Fibroblast of lung (primary cell): ENCODE measurements at regions not wholly inside any gene's neighbourhood (a gene's known extent, or its start where the extent isn't known, plus 50 kb on each side); places are given as distances from the start of the nearest gene placed in this dataset.

ENCODE experiments used
- DNase-seq, 2 donors: peaks; one replicate each; pipeline versions ENCODE4 v3.0.0 to v3.0.0-alpha.2; 2010; ENCODE audit warnings: low read depth in 2 of 2
- H2AFZ ChIP-seq: 2 replicates; pipeline ENCODE4 v1.5.1; 2012; ENCODE audit warnings: low read length, control low read depth, inconsistent platforms
- H3K27ac ChIP-seq: 2 replicates; pipeline ENCODE4 v1.5.1; 2011; ENCODE audit warnings: low read length, control low read depth; ENCODE audit not compliant: insufficient read depth
- H3K27me3 ChIP-seq: 2 replicates; pipeline ENCODE4 v1.5.1; 2011; ENCODE audit warnings: mild to moderate bottlenecking, low read length; ENCODE audit not compliant: control insufficient read depth, insufficient read depth
- H3K36me3 ChIP-seq: 2 replicates; pipeline ENCODE4 v1.5.1; 2011; ENCODE audit warnings: low read length; ENCODE audit not compliant: control insufficient read depth, insufficient read depth
- H3K4me1 ChIP-seq: 2 replicates; pipeline ENCODE4 v1.5.1; 2011; ENCODE audit warnings: low read length; ENCODE audit not compliant: control insufficient read depth, insufficient read depth; ENCODE audit errors: extremely low read depth
- H3K4me2 ChIP-seq: 2 replicates; pipeline ENCODE4 v1.5.1; 2011; ENCODE audit warnings: low read length, control low read depth; ENCODE audit not compliant: insufficient read depth; ENCODE audit errors: extremely low read depth
- H3K4me3 ChIP-seq, 4 experiments: fragments of 200-600 bp in 1 of 4; sonication (generic) in 1 of 4; replicated peaks in 1 of 4; 2 replicates each; pipeline ENCODE4 v1.5.1; 2011 to 2016; ENCODE audit warnings: low read length in 4 of 4, low read depth in 3 of 4, mild to moderate bottlenecking in 3 of 4, control low read depth in 2 of 4, inconsistent platforms in 1 of 4, mixed read lengths in 1 of 4; ENCODE audit not compliant: insufficient read depth in 1 of 4; ENCODE audit errors: control extremely low read depth in 1 of 4
- H3K79me2 ChIP-seq: 2 replicates; pipeline ENCODE4 v1.5.1; 2012; ENCODE audit warnings: mild to moderate bottlenecking, low read length, inconsistent platforms; ENCODE audit not compliant: control insufficient read depth, insufficient read depth
- H3K9ac ChIP-seq: 2 replicates; pipeline ENCODE4 v1.5.1; 2011; ENCODE audit warnings: mild to moderate bottlenecking, low read length, control low read depth; ENCODE audit not compliant: insufficient read depth
- H3K9me3 ChIP-seq: 2 replicates; pipeline ENCODE4 v1.5.1; 2012; ENCODE audit warnings: low read depth, low read length; ENCODE audit not compliant: control insufficient read depth, insufficient read depth
- H4K20me1 ChIP-seq: 2 replicates; pipeline ENCODE4 v1.5.1; 2011; ENCODE audit warnings: low read length; ENCODE audit not compliant: control insufficient read depth, insufficient read depth; ENCODE audit errors: extremely low read depth
- EZH2 ChIP-seq: IDR thresholded peaks from 2 replicates; pipeline ENCODE4 v1.5.1; 2012; ENCODE audit warnings: low read length, control low read depth, mild to moderate bottlenecking; ENCODE audit errors: missing control alignments
- TF ChIP-seq, protein P1 (sequence below), 2 donors: IDR thresholded peaks in 1 of 2; conservative IDR thresholded peaks in 1 of 2; 1 replicate in 1 of 2; 2 replicates in 1 of 2; pipeline ENCODE4 v1.5.1; 2011 to 2012; ENCODE audit warnings: low read length in 2 of 2, control low read depth in 1 of 2, inconsistent platforms in 1 of 2, low read depth in 1 of 2, mild to moderate bottlenecking in 1 of 2

- H3K36me3 ChIP-seq, result no peaks in the 10 kb centered on the region
- peaks cover 6% of the 10 kb centered on the region for H3K4me1 ChIP-seq
- H3K4me3 ChIP-seq, result no peak overlapping the region
- no peaks in the 10 kb centered on the region for H4K20me1 ChIP-seq
- H3K27me3 ChIP-seq, result no peaks in the 10 kb centered on the region
- H3K27ac ChIP-seq, result no peak overlapping the region
- H3K4me2 ChIP-seq, result no peak overlapping the region
- DNase-seq, result peak; percentile 34 to 53
- H3K9me3 ChIP-seq, result no peaks in the 10 kb centered on the region
- H3K9ac ChIP-seq, result no peak overlapping the region
- no peak overlapping the region for H2AFZ ChIP-seq
- TF ChIP-seq EZH2, result no peak
- TF ChIP-seq, protein P1, sequence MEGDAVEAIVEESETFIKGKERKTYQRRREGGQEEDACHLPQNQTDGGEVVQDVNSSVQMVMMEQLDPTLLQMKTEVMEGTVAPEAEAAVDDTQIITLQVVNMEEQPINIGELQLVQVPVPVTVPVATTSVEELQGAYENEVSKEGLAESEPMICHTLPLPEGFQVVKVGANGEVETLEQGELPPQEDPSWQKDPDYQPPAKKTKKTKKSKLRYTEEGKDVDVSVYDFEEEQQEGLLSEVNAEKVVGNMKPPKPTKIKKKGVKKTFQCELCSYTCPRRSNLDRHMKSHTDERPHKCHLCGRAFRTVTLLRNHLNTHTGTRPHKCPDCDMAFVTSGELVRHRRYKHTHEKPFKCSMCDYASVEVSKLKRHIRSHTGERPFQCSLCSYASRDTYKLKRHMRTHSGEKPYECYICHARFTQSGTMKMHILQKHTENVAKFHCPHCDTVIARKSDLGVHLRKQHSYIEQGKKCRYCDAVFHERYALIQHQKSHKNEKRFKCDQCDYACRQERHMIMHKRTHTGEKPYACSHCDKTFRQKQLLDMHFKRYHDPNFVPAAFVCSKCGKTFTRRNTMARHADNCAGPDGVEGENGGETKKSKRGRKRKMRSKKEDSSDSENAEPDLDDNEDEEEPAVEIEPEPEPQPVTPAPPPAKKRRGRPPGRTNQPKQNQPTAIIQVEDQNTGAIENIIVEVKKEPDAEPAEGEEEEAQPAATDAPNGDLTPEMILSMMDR (conservative IDR thresholded peaks at IDR 0.05 in 1 of 2, IDR thresholded peaks at IDR 0.05 in 1 of 2; ENCODE audit: low read depth in 1 of 2, low read length in 2 of 2), result no peak
- H3K79me2 ChIP-seq, result no peaks in the 10 kb centered on the region
Measured at GRCh38 chr2:177335917-177336450, 56.6 kb upstream of the AGPS start.

GRCh38 chr2:177338177-177338721 lies 54.3 kb upstream of the AGPS start:
- H3K9ac ChIP-seq, result no peak overlapping the region

DNA sequence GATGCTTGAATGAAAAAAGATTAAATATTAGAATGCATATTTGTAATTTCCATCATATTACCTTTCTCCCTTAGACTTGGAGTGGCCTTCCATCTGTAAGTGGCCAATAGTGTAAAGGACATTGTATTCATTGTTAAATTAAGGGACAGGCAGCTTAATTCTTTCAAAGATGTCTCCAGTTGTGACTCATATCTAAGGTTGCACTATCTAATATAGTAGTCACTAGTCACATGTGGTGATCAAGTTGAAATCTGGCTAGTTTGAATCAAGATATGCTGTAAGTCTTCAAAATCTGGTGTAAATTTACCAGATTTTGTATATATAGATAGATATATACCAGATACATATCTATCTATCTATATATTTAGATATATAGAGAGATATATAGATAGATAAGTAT lies 52.4 kb upstream of the AGPS start:
- Histone ChIP-seq H2AFZ (no peak overlapping the region), H3K9ac (no peak overlapping the region), H3K4me3 (no peak overlapping the region), H3K79me2 (no peaks in the 10 kb centered on the region), H3K27ac (no peak overlapping the region), H4K20me1 (no peaks in the 10 kb centered on the region), H3K36me3 (no peaks in the 10 kb centered on the region), H3K9me3 (no peaks in the 10 kb centered on the region), H3K27me3 (no peaks in the 10 kb centered on the region), H3K4me1 (no peaks in the 10 kb centered on the region), H3K4me2 (no peak overlapping the region)
- DNase-seq, result no peak
- TF ChIP-seq EZH2, result no peak
- TF ChIP-seq, protein P1 (conservative IDR thresholded peaks at IDR 0.05 in 1 of 2, IDR thresholded peaks at IDR 0.05 in 1 of 2; ENCODE audit: low read depth in 1 of 2, low read length in 2 of 2), result no peak

More at GRCh38 chr2:177338177-177338721, 54.3 kb upstream of the AGPS start:
- H3K27ac ChIP-seq, result no peak overlapping the region
- TF ChIP-seq EZH2, result no peak
- TF ChIP-seq, protein P1 (conservative IDR thresholded peaks at IDR 0.05 in 1 of 2, IDR thresholded peaks at IDR 0.05 in 1 of 2; ENCODE audit: low read depth in 1 of 2, low read length in 2 of 2), result no peak
- DNase-seq, result peak; percentile 63 to 82
- H3K4me3 ChIP-seq, result no peak overlapping the region
- no peaks in the 10 kb centered on the region for H4K20me1 ChIP-seq
- no peak overlapping the region for H3K4me2 ChIP-seq
- H3K36me3 ChIP-seq, result no peaks in the 10 kb centered on the region
- no peak overlapping the region for H2AFZ ChIP-seq
- no peaks in the 10 kb centered on the region for H3K79me2 ChIP-seq
- no peaks in the 10 kb centered on the region for H3K4me1 ChIP-seq
- H3K9me3 ChIP-seq, result no peaks in the 10 kb centered on the region
- no peaks in the 10 kb centered on the region for H3K27me3 ChIP-seq
